GM12892 (cell line): ENCODE measurements at regions not wholly inside any gene's neighbourhood (a gene's known extent, or its start where the extent isn't known, plus 50 kb on each side); places are given as distances from the start of the nearest gene placed in this dataset.

Experiments used
- POLR2A ChIP-seq: IDR thresholded peaks from 2 replicates; pipeline ENCODE4 v1.6.1; 2011; ENCODE audit warnings: low read depth, low read length, control low read depth
- POLR2AphosphoS5 ChIP-seq: IDR thresholded peaks from 2 replicates; pipeline ENCODE4 v1.6.1; 2011; ENCODE audit warnings: low read depth, low read length, control low read depth

DNA sequence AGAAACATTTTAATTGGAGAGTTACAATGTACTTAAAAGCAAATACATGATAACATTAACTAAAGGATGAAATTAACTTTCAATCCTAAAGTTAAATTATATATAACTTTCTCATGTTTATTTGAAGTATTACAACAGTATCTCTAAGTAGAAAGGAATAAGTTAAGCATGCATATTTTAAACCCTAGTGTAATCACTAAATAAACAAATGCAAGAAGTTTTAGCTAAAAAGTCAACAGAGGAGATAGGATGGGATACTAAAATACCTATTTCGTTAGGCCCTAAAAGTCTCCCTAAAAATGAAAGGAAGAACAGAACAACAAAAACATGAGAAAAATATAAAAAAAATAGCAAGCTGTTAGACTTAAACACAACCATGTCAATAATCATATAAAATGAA, 361.3 kb upstream of the THBS1 start:
- TF ChIP-seq POLR2A (no peak), POLR2AphosphoS5 (no peak)
